HK-2 (cell line): ENCODE measurements at regions not wholly inside any gene's neighbourhood (a gene's known extent, or its start where the extent isn't known, plus 50 kb on each side); places are given as distances from the start of the nearest gene placed in this dataset.
"Not testable (repeated sequence)": the region's sequence is repeated elsewhere in the genome, so short reads cannot be mapped to it uniquely, and the experiment has no call there.

Experiments
- DNase-seq: peaks from one replicate; pipeline ENCODE4 v3.0.0-alpha.2; 2018; ENCODE audit not compliant: unreplicated experiment

GRCh38 chr2:39573276-39573675 lies 92.4 kb upstream of the TMEM178A start:
- no peak for DNase-seq

- no peak for DNase-seq
These were observed 83.9 kb upstream of the TMEM178A start for GRCh38 chr2:39581866-39582265.

- DNase-seq: no peak
These were observed 82.5 kb upstream of the TMEM178A start for GRCh38 chr2:39583213-39583612.

- DNase-seq: no peak
These were observed 81.9 kb upstream of the TMEM178A start for GRCh38 chr2:39583781-39584180.

GRCh38 chr2:39584283-39584965 lies 81.3 kb upstream of the TMEM178A start:
- DNase-seq: no peak

GRCh38 chr2:39585531-39585930 lies 80.2 kb upstream of the TMEM178A start:
- DNase-seq: not testable (repeated sequence)

- DNase-seq: no peak
These were observed 78.5 kb upstream of the TMEM178A start for GRCh38 chr2:39587168-39587567.

- DNase-seq: no peak
These were observed 78.1 kb upstream of the TMEM178A start for GRCh38 chr2:39587641-39588040.

GRCh38 chr2:39593439-39594393 lies 72.0 kb upstream of the TMEM178A start:
- DNase-seq: no peak

- DNase-seq: no peak
These were observed 70.6 kb upstream of the TMEM178A start for GRCh38 chr2:39595116-39595515.

GRCh38 chr2:39597314-39597713 lies 68.4 kb upstream of the TMEM178A start:
- DNase-seq: no peak

GRCh38 chr2:39602616-39603015 lies 63.1 kb upstream of the TMEM178A start:
- DNase-seq: no peak

GRCh38 chr2:39603436-39603835 lies 62.3 kb upstream of the TMEM178A start:
- DNase-seq: no peak

GRCh38 chr2:39604866-39605265 lies 60.9 kb upstream of the TMEM178A start:
- no peak for DNase-seq

GRCh38 chr2:39606585-39606984 lies 59.1 kb upstream of the TMEM178A start:
- DNase-seq: no peak

GRCh38 chr2:39607538-39608262 lies 58.0 kb upstream of the TMEM178A start:
- DNase-seq: no peak

GRCh38 chr2:39608263-39608575 lies 57.5 kb upstream of the TMEM178A start:
- no peak for DNase-seq

GRCh38 chr2:39608686-39609441 lies 56.9 kb upstream of the TMEM178A start:
- DNase-seq: no peak

- DNase-seq: no peak
These were observed 55.8 kb upstream of the TMEM178A start for GRCh38 chr2:39609917-39610316.

GRCh38 chr2:39615675-39616074 lies 50.0 kb upstream of the TMEM178A start:
- DNase-seq: no peak
